Stimulated activated CD4-positive, alpha-beta T cell treated with anti-CD3 and anti-CD28 coated beads, TNF-alpha, amount 100 ng/mL, for 48 hours (primary cell): ENCODE measurements at regions not wholly inside any gene's neighbourhood (a gene's known extent, or its start where the extent isn't known, plus 50 kb on each side); places are given as distances from the start of the nearest gene placed in this dataset.

ENCODE experiments used
- DNase-seq, 3 donors: peaks; one replicate each; pipeline ENCODE4 v3.0.0-alpha.2; 2020; ENCODE audit warnings: low read depth in 3 of 3

GRCh38 chr2:191610756-191611155 is 67.2 kb upstream of the NABP1 start:
- DNase-seq, result no peak

GRCh38 chr2:191611614-191612013 is 66.3 kb upstream of the NABP1 start:
- no peak for DNase-seq

- DNase-seq, result no peak
These were observed 65.4 kb upstream of the NABP1 start for GRCh38 chr2:191612496-191612895.

DNA sequence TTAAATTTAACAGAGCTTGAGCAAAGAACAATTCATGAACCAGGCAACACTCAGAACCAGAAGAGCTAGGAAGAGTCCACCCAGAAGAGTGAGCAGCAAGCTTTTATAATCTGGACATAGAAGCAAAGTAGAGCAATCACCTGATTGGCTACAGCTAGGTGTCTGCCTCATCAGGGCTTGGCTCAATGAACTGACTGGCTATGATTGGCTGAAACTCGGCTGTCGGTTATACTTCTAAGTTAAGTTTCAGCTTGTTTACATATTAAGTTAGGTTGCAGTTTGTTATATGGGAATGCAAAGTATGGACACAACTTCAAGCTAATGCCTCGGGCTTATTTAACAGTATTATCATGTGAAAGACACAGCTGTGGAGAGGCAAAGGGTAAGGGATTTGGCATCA is 63.2 kb upstream of the NABP1 start:
- no peak for DNase-seq

DNA sequence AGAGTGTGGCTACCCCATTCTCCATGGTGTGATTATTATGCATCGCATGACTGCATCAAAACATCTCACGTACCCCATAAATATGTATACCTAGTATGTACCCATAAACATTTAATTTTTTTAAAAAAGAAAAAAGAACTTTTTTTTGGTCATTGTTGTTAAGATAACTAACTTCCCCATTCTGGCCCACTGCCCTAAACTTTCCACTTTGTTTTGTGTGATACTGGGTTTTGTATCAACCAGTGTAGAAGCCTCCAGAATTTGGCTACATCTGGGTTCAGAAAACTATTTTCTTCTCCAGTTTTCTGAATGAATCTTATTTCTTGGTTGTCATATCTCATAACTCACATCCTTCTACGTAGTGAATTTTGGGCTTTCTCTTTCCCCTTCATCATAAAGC is 62.3 kb upstream of the NABP1 start:
- no peak for DNase-seq

GRCh38 chr2:191617575-191617974 is 60.4 kb upstream of the NABP1 start:
- DNase-seq, result peak in 1 of 3 donors; percentile 22

- no peak for DNase-seq
These were observed 59.7 kb upstream of the NABP1 start for GRCh38 chr2:191618046-191618780.

GRCh38 chr2:191618786-191619185 is 59.1 kb upstream of the NABP1 start:
- DNase-seq, result no peak

DNA sequence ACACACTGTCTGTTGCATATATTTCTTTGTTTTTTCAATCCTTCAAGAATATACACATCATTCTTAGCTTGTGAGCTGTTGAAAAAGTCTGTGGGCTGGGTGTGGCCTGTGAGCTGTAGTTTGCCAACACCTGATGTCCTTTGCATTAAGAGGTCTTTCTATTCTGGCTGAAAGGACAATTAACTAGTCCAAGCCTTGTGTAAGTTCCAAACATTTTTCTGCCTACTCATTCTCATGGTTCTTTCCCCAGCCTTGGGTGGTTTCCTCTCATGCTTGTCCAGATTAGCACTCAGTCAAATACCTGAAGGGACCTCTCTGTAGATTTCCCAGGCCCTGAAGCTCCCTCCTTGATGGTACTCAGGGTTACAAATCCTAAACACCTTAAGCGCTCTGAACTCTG is 57.8 kb upstream of the NABP1 start:
- DNase-seq, result no peak

DNA sequence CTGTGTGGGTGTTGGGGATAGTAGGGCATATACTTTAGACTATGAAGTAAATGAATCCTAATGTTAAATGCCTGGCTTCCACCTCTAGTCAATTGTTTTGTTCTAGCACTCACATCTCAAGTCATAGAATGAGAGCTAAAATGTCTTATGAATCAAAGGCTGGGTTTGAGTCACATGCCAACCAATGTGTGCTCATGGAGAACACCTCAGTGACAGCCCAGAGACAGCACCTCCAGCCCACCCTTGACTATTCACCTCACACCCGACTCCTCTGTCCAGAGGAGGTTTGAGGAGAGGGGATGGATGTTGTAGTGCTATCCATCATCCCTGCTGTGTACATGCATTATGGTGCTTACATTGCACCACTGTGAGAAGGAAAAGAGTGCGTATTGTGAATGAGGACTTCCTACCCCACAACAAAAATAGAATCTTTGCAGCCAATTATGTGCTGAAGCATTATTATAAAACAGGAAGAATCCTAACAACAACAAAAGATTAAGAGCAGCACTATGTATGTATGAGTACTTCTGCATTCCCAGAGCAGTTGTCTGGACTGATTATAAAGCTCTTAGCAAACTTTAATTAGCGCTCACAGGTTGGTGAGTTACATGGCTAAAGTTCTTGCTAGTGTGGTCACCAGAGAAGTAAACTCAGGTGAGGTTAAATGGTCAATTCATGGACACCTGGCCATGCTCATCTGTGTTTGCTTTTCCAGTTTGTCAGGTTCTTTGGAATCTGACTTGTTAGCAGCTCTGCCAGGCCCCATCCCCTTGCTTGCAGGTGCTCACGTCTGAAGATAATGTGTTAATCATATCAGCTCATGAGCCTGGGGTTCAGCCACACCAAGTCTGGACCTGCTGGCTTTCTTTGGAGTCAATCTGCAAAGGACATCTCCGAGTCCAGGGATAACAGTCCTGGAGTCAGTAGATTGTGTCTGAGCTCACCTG is 55.3 kb upstream of the NABP1 start:
- DNase-seq, result no peak

DNA sequence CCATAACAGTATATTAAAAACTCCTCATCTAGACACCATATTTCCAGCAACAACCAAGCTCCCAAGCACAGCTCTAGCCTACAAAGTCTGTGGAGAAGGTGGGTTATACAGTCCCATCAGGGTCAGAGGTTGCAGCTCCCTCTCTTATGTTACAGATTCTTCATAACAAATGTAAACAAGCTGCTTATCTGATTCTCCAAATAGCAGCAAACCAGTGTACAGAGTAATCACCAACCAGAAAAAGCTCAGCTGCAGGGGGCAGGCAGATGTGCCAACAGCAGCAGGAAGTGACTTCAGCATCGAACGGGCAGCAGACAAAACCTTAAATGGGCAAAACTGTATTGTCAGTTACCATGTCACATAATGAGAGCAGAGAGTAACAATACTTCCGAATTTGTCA is 52.9 kb upstream of the NABP1 start:
- peak in 1 of 3 donors; percentile 26 for DNase-seq

GRCh38 chr2:191625446-191625845 is 52.5 kb upstream of the NABP1 start:
- no peak for DNase-seq

DNA sequence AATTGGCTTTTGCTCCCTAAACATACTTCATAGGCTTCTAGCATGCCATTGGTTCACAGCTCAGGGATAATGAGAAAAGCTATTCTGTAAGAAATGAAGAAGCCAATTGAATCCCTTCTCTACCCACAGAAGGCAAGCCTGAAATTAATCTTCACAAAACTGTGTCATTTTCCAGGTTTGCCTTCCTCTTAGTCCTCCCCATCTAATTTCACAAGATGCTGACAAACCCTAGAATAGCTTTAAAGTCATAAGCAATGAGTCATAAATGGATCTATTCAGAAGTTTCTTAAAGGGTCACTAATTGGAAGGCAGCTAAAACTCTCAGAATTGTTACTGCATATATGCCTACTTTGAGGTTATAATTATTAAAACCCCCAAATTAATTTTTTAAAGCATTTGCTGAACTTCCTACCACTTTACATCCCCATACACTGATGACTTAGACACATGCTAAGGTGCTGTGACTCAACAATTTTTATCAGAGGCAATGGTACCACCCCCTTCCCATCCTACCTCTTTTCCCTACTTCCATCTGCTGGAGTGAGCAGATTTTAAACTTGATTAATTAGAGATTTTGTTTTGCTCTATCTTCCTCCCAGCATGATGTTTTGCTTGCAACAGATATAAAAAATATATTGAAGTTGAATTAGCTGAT is 51.3 kb upstream of the NABP1 start:
- DNase-seq, result no peak

- no peak for DNase-seq
These were observed 50.4 kb upstream of the NABP1 start for GRCh38 chr2:191627518-191627917.
